Endodermal cell (in vitro differentiated cells): ENCODE measurements at regions not wholly inside any gene's neighbourhood (a gene's known extent, or its start where the extent isn't known, plus 50 kb on each side); places are given as distances from the start of the nearest gene placed in this dataset.

Experiments
- DNase-seq: peaks from one replicate; pipeline ENCODE4 v3.0.0-alpha.2; 2017
- H3K27ac ChIP-seq: 2 replicates; pipeline ENCODE4 v1.5.1; 2013; ENCODE audit warnings: mild to moderate bottlenecking, low read depth, low read length, moderate library complexity
- H3K27me3 ChIP-seq: 2 replicates; pipeline ENCODE4 v1.6.1; 2013; ENCODE audit warnings: mild to moderate bottlenecking, low read length, moderate library complexity; ENCODE audit not compliant: insufficient read depth, control insufficient read depth, poor library complexity, severe bottlenecking
- H3K36me3 ChIP-seq: 2 replicates; pipeline ENCODE4 v1.7.0; 2013; ENCODE audit warnings: mild to moderate bottlenecking, low read length, moderate library complexity; ENCODE audit not compliant: control insufficient read depth, insufficient read depth
- H3K4me1 ChIP-seq: one replicate; pipeline ENCODE4 v1.7.0; 2013; ENCODE audit warnings: low read length; ENCODE audit not compliant: control insufficient read depth, insufficient read depth
- H3K4me3 ChIP-seq: 2 replicates; pipeline ENCODE4 v1.5.1; 2013; ENCODE audit warnings: mild to moderate bottlenecking, low read length, moderate library complexity
- H3K9ac ChIP-seq: 2 replicates; pipeline ENCODE4 v1.6.1; 2013; ENCODE audit warnings: mild to moderate bottlenecking, low read length, moderate library complexity; ENCODE audit not compliant: poor library complexity, severe bottlenecking; ENCODE audit errors: extremely low read depth
- H3K9me3 ChIP-seq: 2 replicates; pipeline ENCODE4 v1.6.1; 2013; ENCODE audit warnings: mild to moderate bottlenecking, low read length, moderate library complexity; ENCODE audit not compliant: control insufficient read depth
- H3K27ac Mint-ChIP-seq: 2 replicates; pipeline ENCODE4 v1.8.0; 2020; ENCODE audit warnings: mixed read lengths
- H3K27me3 Mint-ChIP-seq: 2 replicates; pipeline ENCODE4 v1.8.0; 2021; ENCODE audit warnings: mild to moderate bottlenecking, mixed read lengths; ENCODE audit not compliant: insufficient read depth
- H3K36me3 Mint-ChIP-seq: 2 replicates; pipeline ENCODE4 v1.8.0; 2020; ENCODE audit warnings: low read depth, mixed read lengths
- H3K4me1 Mint-ChIP-seq: 2 replicates; pipeline ENCODE4 v1.8.0; 2020; ENCODE audit warnings: mixed read lengths
- H3K4me3 Mint-ChIP-seq: 2 replicates; pipeline ENCODE4 v1.8.0; 2020; ENCODE audit warnings: mild to moderate bottlenecking, moderate library complexity, mixed read lengths
- H3K9me3 Mint-ChIP-seq: 2 replicates; pipeline ENCODE4 v1.8.0; 2020; ENCODE audit warnings: mild to moderate bottlenecking, mixed read lengths
- CTCF ChIP-seq: fragments of 200-600 bp; sonication (generic); conservative IDR thresholded peaks from 2 replicates; pipeline ENCODE4 v1.5.0; 2021; ENCODE audit warnings: antibody characterized with exemption, mild to moderate bottlenecking
- WGBS, 2 experiments: methylation state at CpG; one replicate each; pipeline versions ENCODE4 v1.1.5 to v1.1.7; 2013; ENCODE audit warnings: missing lambda C conversion rate in 2 of 2, mixed read lengths in 1 of 2; ENCODE audit not compliant: insufficient coverage in 1 of 2, insufficient read length in 1 of 2; 5-methylcytosine and 5-hydroxymethylcytosine counted together

DNA sequence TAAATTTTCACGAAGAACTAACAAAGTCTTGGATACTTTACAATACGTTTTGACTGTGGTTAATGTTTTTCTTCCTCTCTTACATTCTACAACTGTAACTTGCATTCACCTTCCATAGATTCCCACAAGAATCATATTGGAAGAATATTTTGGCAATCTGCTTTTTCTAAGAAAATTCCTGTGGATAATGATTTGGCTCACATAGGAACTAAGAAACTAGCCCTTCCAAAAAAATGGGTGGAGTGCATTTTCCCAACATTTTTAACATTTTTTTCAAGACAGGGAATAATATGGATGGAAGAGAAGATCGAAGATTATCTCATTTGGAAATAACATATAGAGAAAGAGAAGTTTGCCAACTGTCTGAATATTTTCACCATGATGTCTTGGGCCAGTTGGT is 256.9 kb upstream of the POU2AF2 start:
- Histone ChIP-seq H3K4me1 (peaks cover 6% of the 10 kb centered on the region), H3K27me3 (peaks cover 44% of the 10 kb centered on the region), H3K9me3 (no peaks in the 10 kb centered on the region), H3K36me3 (no peaks in the 10 kb centered on the region), H3K27ac (no peak overlapping the region), H3K4me3 (no peak overlapping the region), H3K9ac (no peak overlapping the region)
- TF ChIP-seq CTCF = no peak
- no peaks in the 10 kb centered on the region for H3K36me3 Mint-ChIP-seq
- DNase-seq = no peak
- H3K4me3 Mint-ChIP-seq = no peak overlapping the region
- peaks cover 31% of the 10 kb centered on the region for H3K4me1 Mint-ChIP-seq
- 93 to 100% methylated on average over 1 to 3 of the region's 3 CpGs for WGBS, 2 experiments
- no peak overlapping the region for H3K27ac Mint-ChIP-seq
- no peaks in the 10 kb centered on the region for H3K9me3 Mint-ChIP-seq
- H3K27me3 Mint-ChIP-seq = peaks cover 28% of the 10 kb centered on the region

GRCh38 chr11:110986016-110986415 is 259.5 kb upstream of the POU2AF2 start:
- no peaks in the 10 kb centered on the region for H3K36me3 Mint-ChIP-seq
- H3K27me3 ChIP-seq = peaks cover 39% of the 10 kb centered on the region
- DNase-seq = no peak
- H3K4me1 Mint-ChIP-seq = peaks cover 13% of the 10 kb centered on the region
- H3K27ac ChIP-seq = no peak overlapping the region
- no peak overlapping the region for H3K27ac Mint-ChIP-seq
- H3K9ac ChIP-seq = no peak overlapping the region
- no peaks in the 10 kb centered on the region for H3K9me3 ChIP-seq
- TF ChIP-seq CTCF = no peak
- 90 to 94% methylated on average over 2 to 6 of the region's 7 CpGs for WGBS, 2 experiments
- H3K9me3 Mint-ChIP-seq = no peaks in the 10 kb centered on the region
- no peak overlapping the region for H3K4me3 Mint-ChIP-seq
- peaks cover 3% of the 10 kb centered on the region for H3K4me1 ChIP-seq
- peaks cover 25% of the 10 kb centered on the region for H3K27me3 Mint-ChIP-seq
- no peak overlapping the region for H3K4me3 ChIP-seq
- no peaks in the 10 kb centered on the region for H3K36me3 ChIP-seq

DNA sequence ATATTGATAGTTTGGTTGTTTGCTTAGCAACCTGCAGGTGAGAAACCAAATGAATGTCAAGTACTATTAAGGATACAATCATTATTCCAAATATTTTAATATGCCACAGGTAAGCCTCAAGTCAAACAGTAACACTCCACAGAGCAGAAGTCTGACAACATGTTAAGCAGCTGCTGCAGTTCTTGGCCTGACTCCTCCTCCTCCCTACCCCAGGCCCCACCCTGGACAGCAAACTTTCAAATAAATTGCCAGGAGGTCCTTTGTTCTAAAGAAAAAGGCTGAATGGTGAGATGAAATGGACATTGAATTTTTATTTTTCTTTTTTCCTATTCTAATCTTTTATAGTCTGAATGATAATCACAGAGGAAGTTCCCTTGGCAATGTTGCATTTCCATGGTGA is 260.0 kb upstream of the POU2AF2 start:
- no peaks in the 10 kb centered on the region for H3K9me3 Mint-ChIP-seq
- peaks cover 11% of the 10 kb centered on the region for H3K4me1 Mint-ChIP-seq

More for the DNA sequence above, 260.0 kb upstream of the POU2AF2 start:
- Mint-ChIP-seq H3K27me3 (peaks cover 25% of the 10 kb centered on the region), H3K4me3 (no peak overlapping the region), H3K36me3 (no peaks in the 10 kb centered on the region), H3K27ac (no peak overlapping the region)
- no peak for DNase-seq
- H3K4me3 ChIP-seq = no peak overlapping the region
- H3K4me1 ChIP-seq = peaks cover 2% of the 10 kb centered on the region
- no peak overlapping the region for H3K27ac ChIP-seq
- no peaks in the 10 kb centered on the region for H3K9me3 ChIP-seq
- H3K27me3 ChIP-seq = peaks cover 35% of the 10 kb centered on the region
- H3K36me3 ChIP-seq = no peaks in the 10 kb centered on the region
- no peak for TF ChIP-seq CTCF
- no peak overlapping the region for H3K9ac ChIP-seq
